Ovary (tissue), 7 donors: ENCODE measurements at regions not wholly inside any gene's neighbourhood (a gene's known extent, or its start where the extent isn't known, plus 50 kb on each side); places are given as distances from the start of the nearest gene placed in this dataset.
"Not testable (repeated sequence)": the region's sequence is repeated elsewhere in the genome, so short reads cannot be mapped to it uniquely, and the experiment has no call there.

ENCODE experiments used
- DNase-seq, 5 donors: peaks; one replicate each; pipeline ENCODE4 v3.0.0-alpha.2; 2019 to 2020
- H3K27ac ChIP-seq, 2 donors: fragments of 200-600 bp; one replicate each; pipeline versions ENCODE4 v1.5.1 to v1.8.0; 2019 to 2022
- H3K27me3 ChIP-seq: fragments of 200-600 bp; one replicate; pipeline ENCODE4 v1.8.0; 2022
- H3K36me3 ChIP-seq: fragments of 200-600 bp; sonication (generic); one replicate; pipeline ENCODE4 v1.5.1; 2019
- H3K4me1 ChIP-seq: one replicate; pipeline ENCODE4 v1.8.1; 2013; ENCODE audit warnings: mild to moderate bottlenecking, moderate library complexity; ENCODE audit not compliant: insufficient read depth
- H3K4me3 ChIP-seq: fragments of 200-600 bp; sonication (generic); one replicate; pipeline ENCODE4 v1.5.1; 2017
- H3K9me3 ChIP-seq, 2 donors: fragments of 200-600 bp in 1 of 2; sonication (generic) in 1 of 2; one replicate each; pipeline versions ENCODE4 v1.5.1 to v1.8.1; 2013 to 2019; ENCODE audit warnings: mild to moderate bottlenecking in 1 of 2, moderate library complexity in 1 of 2
- EP300 ChIP-seq: sonication (generic); formaldehyde crosslinking; IDR thresholded peaks from one replicate; pipeline ENCODE4 v1.6.1; 2017; ENCODE audit warnings: antibody characterized with exemption
- POLR2A ChIP-seq: fragments of 450-650 bp; IDR thresholded peaks from one replicate; pipeline ENCODE4 v1.6.1; 2017; ENCODE audit warnings: antibody characterized with exemption, mild to moderate bottlenecking, moderate library complexity
- WGBS, 3 donors: extraction: QIAGEN DNeasy Blood & Tissue Kit in 1 of 3; methylation state at CpG; one replicate each; pipeline versions ENCODE4 v1.1.5 to v1.1.7; 2013 to 2017; 5-methylcytosine and 5-hydroxymethylcytosine counted together
- intact Hi-C, 4 donors: fragments of 100-400 bp; cut with DNase I; formaldehyde crosslinking; loops; one replicate each; pipeline versions ENCODE4 v1.11.0 to v1.15.1; 2022 to 2023
- TF ChIP-seq, protein P1 (sequence below), 3 donors: fragments of 450-650 bp in 2 of 3; fragments of 200-600 bp in 1 of 3; IDR thresholded peaks; one replicate each; pipeline versions ENCODE4 v1.5.1 to v1.8.0; 2016 to 2022; ENCODE audit warnings: antibody characterized with exemption in 3 of 3, mild to moderate bottlenecking in 1 of 3
- donor health status: DM: no; HTN: no; CAD: no; lungs with moderate emphysema.
- donor health status: DM: no; HTN: no; CAD: no.
- donor health status: Bipolar disorder and iron deficiency.
- donor health status: DM: no; HTN: no; CAD: no.
- donor health status: DM: yes; HTN: yes; CAD: no.

GRCh38 chr10:52394246-52394645, 80.2 kb downstream of the DKK1 start:
- H3K36me3 ChIP-seq, result no peaks in the 10 kb centered on the region
- no peak overlapping the region for H3K27ac ChIP-seq
- H3K27me3 ChIP-seq, result no peaks in the 10 kb centered on the region
- no peak overlapping the region for H3K4me3 ChIP-seq
- no peaks in the 10 kb centered on the region for H3K9me3 ChIP-seq
- no peaks in the 10 kb centered on the region for H3K4me1 ChIP-seq
- 72 to 90% (median 84%) methylated on average over 1 of the region's 1 CpG for WGBS, 3 donors
- intact Hi-C loops, result no loop called here
- DNase-seq, result no peak
- TF ChIP-seq, protein P1, sequence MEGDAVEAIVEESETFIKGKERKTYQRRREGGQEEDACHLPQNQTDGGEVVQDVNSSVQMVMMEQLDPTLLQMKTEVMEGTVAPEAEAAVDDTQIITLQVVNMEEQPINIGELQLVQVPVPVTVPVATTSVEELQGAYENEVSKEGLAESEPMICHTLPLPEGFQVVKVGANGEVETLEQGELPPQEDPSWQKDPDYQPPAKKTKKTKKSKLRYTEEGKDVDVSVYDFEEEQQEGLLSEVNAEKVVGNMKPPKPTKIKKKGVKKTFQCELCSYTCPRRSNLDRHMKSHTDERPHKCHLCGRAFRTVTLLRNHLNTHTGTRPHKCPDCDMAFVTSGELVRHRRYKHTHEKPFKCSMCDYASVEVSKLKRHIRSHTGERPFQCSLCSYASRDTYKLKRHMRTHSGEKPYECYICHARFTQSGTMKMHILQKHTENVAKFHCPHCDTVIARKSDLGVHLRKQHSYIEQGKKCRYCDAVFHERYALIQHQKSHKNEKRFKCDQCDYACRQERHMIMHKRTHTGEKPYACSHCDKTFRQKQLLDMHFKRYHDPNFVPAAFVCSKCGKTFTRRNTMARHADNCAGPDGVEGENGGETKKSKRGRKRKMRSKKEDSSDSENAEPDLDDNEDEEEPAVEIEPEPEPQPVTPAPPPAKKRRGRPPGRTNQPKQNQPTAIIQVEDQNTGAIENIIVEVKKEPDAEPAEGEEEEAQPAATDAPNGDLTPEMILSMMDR (IDR thresholded peaks at IDR 0.05), result no peak
- TF ChIP-seq EP300 (no peak), POLR2A (no peak)

- Histone ChIP-seq H3K9me3 (peaks cover 0 to 5% of the 10 kb centered on the region in 2 donors), H3K27ac (no peak overlapping the region), H3K4me1 (no peaks in the 10 kb centered on the region), H3K27me3 (no peaks in the 10 kb centered on the region), H3K36me3 (no peaks in the 10 kb centered on the region), H3K4me3 (no peak overlapping the region)
- TF ChIP-seq EP300, result no peak
- TF ChIP-seq POLR2A, result no peak
- TF ChIP-seq, protein P1 (IDR thresholded peaks at IDR 0.05), result no peak
- intact Hi-C loops, result no loop called here
- WGBS, 3 donors, result 14 to 45% (median 23%) methylated on average over 1 of the region's 1 CpG
- DNase-seq, result no peak
These were observed 86.5 kb downstream of the DKK1 start for GRCh38 chr10:52400562-52400961.

- DNase-seq, H3K27ac ChIP-seq, H3K9me3 ChIP-seq, H3K4me1 ChIP-seq, intact Hi-C loops, H3K4me3 ChIP-seq, H3K36me3 ChIP-seq, H3K27me3 ChIP-seq: not testable (repeated sequence)
- 78 to 81% (median 80%) methylated on average over 3 of the region's 3 CpGs for WGBS, 3 donors
These were observed 89.7 kb downstream of the DKK1 start for GRCh38 chr10:52403801-52404200.

DNA sequence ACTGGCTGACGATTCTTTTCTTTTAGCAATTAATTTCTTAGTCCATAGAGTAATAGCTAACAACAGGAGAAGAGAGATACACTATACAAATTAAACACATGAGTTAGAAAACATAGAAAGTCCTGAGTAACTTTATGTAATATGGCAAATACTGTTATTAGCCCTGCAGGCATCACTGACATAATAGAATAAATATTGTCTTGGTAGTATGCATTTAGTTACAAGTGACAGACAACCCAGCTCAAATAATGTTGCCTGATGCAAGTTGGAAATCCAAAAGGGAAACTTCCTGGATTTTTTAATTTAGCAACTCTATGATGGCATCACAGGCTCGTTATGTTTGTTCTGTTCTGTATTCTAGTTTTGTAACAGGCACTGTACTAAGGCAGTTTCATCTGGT, 95.1 kb downstream of the DKK1 start:
- no peaks in the 10 kb centered on the region for H3K9me3 ChIP-seq
- 45 to 62% (median 51%) methylated on average over 2 of the region's 2 CpGs for WGBS, 3 donors
- H3K4me3 ChIP-seq, result no peak overlapping the region
- no peak for DNase-seq
- TF ChIP-seq EP300 (no peak), POLR2A (no peak)
- TF ChIP-seq, protein P1 (IDR thresholded peaks at IDR 0.05), result no peak
- intact Hi-C loops, result no loop called here
- H3K4me1 ChIP-seq, result no peaks in the 10 kb centered on the region
- no peaks in the 10 kb centered on the region for H3K36me3 ChIP-seq
- H3K27me3 ChIP-seq, result no peaks in the 10 kb centered on the region
- H3K27ac ChIP-seq, result no peak overlapping the region

- no peak overlapping the region for H3K4me3 ChIP-seq
- WGBS, 3 donors, result 72 to 86% (median 79%) methylated on average over 2 of the region's 2 CpGs
- TF ChIP-seq EP300, result no peak
- TF ChIP-seq, protein P1 (IDR thresholded peaks at IDR 0.05), result no peak
- TF ChIP-seq POLR2A, result no peak
- H3K4me1 ChIP-seq, result no peaks in the 10 kb centered on the region
- no peaks in the 10 kb centered on the region for H3K36me3 ChIP-seq
- H3K27me3 ChIP-seq, result no peaks in the 10 kb centered on the region
- no peak overlapping the region for H3K27ac ChIP-seq
- no peaks in the 10 kb centered on the region for H3K9me3 ChIP-seq
- no peak for DNase-seq
- intact Hi-C loops, result no loop called here
These were observed 95.8 kb downstream of the DKK1 start for GRCh38 chr10:52409928-52410327.
